UCSD-AML1 (cell line): ENCODE measurements at regions not wholly inside any gene's neighbourhood (a gene's known extent, or its start where the extent isn't known, plus 50 kb on each side); places are given as distances from the start of the nearest gene placed in this dataset.
"Not testable (repeated sequence)": the region's sequence is repeated elsewhere in the genome, so short reads cannot be mapped to it uniquely, and the experiment has no call there.

Experiments
- DNase-seq: peaks from one replicate; lab custom pipeline; 2025; ENCODE audit not compliant: unreplicated experiment; lab: John Stamatoyannopoulos, UW

GRCh38 chr13:44755872-44756271, 179.7 kb upstream of the TSC22D1 start:
- DNase-seq: no peak

DNA sequence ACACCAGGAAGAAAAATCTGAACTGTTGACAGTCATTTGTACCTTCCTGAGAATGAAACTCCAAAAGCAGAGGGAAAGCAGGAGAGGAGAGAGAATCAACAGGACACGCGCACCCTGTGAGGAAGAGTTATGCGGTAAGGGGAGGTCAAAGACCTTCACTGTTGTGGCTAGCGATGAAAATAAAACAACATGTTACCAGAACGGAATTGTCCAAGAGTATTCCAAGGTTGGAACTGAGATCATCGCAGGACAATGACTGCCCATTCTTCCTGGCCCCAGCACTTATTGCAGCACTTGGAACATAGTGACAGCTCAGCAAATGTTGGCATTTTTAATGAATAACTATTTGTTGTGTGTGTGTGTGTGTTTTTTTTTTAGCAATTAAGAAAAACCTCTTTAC, 176.0 kb upstream of the TSC22D1 start:
- DNase-seq: no peak

GRCh38 chr13:44750630-44751029, 174.5 kb upstream of the TSC22D1 start:
- DNase-seq: no peak

DNA sequence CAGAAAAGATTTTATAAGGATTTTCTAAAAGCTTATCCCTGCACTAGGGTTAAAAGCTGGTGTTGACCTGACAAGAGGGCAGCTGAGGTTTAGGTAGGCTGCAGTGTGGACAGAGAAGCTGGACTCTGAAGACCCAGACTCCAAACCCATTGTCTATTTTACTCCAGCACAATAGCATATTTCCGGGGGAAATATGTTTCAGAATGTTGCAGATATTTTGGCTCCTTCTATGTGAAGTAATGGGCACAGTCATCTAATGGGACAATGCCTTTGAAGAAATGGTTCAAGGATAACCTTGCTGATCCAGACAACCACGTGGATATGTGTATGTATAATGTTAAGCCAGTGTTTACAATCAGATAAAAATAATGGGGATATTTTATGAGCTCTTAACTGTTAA, 173.8 kb upstream of the TSC22D1 start:
- no peak for DNase-seq

DNA sequence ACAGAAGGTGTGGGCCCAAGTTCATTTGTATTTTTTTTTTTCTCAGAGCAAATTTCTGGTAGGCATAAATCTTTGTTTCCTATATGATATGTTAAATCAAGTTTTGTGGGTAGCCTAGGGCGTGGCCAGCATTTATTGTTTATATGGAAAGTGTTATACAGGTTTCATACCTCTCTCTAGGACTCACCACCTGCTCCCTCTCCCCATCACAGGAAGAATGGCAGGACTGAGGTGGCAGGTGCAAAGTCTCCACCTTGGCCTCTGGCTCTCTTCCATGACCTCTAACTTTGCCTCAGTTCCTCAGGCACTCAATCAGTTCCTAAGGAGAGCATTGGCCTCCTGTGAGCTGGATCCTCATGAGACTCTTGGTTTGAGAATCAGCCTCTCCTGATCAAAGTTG, 172.3 kb upstream of the TSC22D1 start:
- no peak for DNase-seq

GRCh38 chr13:44747179-44747578, 171.0 kb upstream of the TSC22D1 start:
- no peak for DNase-seq

DNA sequence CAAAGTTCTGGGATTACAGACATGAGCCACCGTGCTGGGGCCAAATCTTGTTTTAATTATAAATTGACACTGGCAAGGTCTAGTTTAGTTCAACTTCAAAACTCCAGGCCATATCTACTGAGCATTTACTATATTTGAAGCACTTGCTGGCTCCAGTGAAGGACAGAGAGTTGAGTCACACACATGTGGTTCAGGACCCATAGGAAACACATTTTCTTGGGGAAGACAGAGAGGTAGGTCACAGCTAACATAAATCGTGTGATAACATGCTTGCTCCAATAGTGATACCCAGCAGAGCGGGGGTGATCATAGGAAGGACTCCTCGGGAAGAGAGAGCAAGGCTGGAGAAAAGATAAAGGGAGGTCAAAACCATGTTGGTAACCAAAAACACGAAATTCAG, 170.6 kb upstream of the TSC22D1 start:
- DNase-seq: no peak

- DNase-seq: no peak
Observed at GRCh38 chr13:44744880-44745633, 168.9 kb upstream of the TSC22D1 start.

GRCh38 chr13:44739539-44739938, 163.4 kb upstream of the TSC22D1 start:
- peak; percentile 13 for DNase-seq

DNA sequence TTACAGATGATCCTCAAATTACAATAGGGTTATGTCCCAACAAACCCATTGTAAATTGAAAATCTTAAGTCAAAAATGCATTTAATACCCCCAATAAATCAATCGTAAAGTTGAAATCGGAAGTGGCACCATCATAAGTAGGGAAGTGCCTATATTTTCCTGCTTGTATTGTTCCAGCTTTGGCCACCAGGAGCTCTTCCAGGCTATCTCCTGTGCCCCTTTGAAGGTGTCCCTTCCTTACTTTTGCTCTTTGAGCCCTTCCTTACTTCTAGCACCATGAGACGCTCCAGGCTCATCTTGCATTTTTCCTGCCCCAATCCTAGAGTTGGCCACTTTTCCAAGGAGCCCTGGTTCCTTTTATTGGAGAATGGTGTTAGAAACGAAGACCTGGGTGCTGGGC, 163.0 kb upstream of the TSC22D1 start:
- DNase-seq: no peak

GRCh38 chr13:44738463-44738862, 162.3 kb upstream of the TSC22D1 start:
- no peak for DNase-seq

GRCh38 chr13:44735806-44736205, 159.7 kb upstream of the TSC22D1 start:
- DNase-seq: no peak

GRCh38 chr13:44734201-44734707, 158.1 kb upstream of the TSC22D1 start:
- no peak for DNase-seq

DNA sequence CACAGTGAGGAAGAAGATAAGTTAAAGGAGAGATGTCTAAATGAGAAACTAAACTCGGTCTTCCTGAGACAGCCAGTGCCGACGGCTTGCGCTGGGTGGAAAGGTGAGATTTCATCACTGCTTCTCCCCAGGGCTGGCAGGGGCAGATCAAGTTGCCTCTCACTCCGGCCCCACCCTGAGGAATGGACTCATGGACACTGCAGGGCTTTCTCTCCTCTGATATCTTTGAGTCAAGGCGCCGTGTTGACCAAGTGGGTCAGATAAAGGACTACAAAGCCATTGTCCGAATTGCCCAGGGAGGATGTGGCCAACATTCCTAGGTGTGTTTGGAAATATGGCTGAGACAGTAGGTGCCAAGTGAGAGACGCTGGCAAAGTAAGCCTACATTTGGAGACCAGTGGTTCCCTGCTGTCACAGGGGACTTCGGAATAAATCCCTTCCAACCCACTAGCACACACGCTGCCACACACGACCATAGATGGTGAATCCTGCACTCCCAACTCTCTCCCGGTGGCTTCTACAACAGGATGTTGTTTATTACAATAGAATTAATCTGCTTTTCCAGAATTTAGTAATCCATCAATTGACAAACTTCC, 156.5 kb upstream of the TSC22D1 start:
- DNase-seq: no peak

GRCh38 chr13:44730851-44731250, 154.7 kb upstream of the TSC22D1 start:
- DNase-seq: no peak

DNA sequence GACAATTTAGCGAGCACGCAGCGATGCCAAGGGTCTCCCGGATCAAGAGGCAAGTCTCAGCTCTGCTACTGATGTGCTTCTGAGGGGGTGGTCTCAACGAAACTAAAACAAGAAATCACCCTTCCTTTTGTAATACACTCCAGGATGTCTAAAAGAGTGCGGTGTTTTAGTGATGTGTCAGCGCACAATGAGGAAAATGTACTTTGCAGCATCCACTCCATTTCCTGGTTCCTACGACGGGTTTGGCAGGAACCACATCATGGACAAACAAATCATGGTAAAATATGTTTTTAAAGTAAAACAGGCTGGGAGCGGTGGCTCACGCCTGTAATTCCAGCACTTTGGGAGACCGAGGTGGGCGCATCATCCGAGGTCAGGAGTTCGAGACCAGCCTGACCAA, 154.0 kb upstream of the TSC22D1 start:
- DNase-seq: no peak

GRCh38 chr13:44727591-44727990, 151.5 kb upstream of the TSC22D1 start:
- not testable (repeated sequence) for DNase-seq

- no peak for DNase-seq
Observed at GRCh38 chr13:44726778-44727177, 150.6 kb upstream of the TSC22D1 start.

GRCh38 chr13:44726214-44726613, 150.1 kb upstream of the TSC22D1 start:
- no peak for DNase-seq

GRCh38 chr13:44719857-44720671, 143.9 kb upstream of the TSC22D1 start:
- DNase-seq: no peak

GRCh38 chr13:44718467-44718866, 142.3 kb upstream of the TSC22D1 start:
- no peak for DNase-seq
